GM12874 (cell line): ENCODE measurements at regions not wholly inside any gene's neighbourhood (a gene's known extent, or its start where the extent isn't known, plus 50 kb on each side); places are given as distances from the start of the nearest gene placed in this dataset.

Source experiments
- TF ChIP-seq, protein P1 (sequence below): IDR thresholded peaks from 2 replicates; pipeline ENCODE4 v1.5.1; 2011; ENCODE audit warnings: low read depth, mild to moderate bottlenecking, control low read depth, low read length, moderate library complexity; ENCODE audit not compliant: insufficient read depth

DNA sequence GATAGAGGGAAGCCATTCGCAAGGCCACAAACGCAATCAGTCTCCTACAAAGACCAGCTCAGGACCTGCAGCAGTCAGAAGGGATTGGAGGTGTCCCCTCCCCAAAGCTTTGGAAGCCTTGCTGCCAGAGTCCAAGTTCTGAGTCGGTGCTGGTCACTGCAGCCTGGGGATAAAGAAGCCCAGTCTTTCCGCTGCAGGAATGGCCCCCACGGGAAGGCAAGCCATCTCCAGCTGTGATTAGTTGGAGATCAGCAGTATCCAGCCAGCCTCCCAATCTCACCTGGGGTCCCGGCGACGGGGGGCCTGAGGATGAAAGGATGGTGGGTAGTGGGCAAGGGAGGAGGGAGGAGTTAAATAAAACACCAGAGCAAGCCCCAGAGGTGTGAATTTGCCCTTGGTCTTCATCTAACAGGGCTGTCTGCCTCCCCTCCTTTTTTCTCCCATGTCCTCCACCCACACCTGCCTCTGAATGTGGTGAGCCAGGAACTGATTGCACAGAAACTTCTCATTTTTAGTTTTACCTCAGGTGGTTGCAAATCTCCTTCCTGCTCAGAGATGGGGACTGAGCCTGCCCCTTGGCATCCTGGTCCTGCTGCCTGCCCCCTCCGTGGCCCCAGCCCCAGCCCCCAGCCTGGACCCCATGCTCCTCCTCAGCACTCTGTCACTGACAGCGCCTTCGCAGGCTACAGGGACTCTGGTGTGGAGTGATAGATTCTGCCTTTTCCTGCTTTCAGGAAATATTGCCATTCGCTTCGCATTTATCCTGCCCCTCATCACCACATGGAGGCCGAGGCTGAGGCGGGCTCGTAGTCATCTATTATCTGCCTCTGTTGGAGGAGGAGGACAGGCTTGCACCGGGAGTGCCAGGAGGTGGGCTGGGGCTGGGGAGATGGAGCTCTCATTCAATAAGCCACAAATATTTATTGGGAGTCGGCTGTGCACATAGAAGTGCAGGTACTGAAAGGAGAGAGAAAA, 262.9 kb upstream of the SDK2 start:
- TF ChIP-seq, protein P1, sequence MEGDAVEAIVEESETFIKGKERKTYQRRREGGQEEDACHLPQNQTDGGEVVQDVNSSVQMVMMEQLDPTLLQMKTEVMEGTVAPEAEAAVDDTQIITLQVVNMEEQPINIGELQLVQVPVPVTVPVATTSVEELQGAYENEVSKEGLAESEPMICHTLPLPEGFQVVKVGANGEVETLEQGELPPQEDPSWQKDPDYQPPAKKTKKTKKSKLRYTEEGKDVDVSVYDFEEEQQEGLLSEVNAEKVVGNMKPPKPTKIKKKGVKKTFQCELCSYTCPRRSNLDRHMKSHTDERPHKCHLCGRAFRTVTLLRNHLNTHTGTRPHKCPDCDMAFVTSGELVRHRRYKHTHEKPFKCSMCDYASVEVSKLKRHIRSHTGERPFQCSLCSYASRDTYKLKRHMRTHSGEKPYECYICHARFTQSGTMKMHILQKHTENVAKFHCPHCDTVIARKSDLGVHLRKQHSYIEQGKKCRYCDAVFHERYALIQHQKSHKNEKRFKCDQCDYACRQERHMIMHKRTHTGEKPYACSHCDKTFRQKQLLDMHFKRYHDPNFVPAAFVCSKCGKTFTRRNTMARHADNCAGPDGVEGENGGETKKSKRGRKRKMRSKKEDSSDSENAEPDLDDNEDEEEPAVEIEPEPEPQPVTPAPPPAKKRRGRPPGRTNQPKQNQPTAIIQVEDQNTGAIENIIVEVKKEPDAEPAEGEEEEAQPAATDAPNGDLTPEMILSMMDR: no peak

DNA sequence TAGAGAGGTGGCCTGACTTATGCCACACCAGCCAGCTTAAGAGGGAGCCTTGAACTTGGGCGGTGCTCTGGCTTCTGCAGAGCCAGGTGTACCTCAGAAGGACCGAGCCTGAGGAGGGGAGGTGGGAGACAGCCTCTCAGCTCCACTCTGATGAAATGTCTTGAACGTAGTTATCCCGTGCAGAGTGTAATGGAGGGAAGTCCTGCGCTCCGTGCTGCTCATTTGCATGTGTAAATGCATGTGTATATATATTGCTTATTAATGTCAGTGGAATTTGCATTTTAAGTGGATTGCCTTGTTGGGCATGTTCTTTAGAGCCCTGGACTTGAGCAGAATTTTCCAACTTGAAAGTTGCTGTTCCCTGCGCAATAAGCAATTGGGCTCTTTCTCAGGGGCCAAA, 264.9 kb upstream of the SDK2 start:
- TF ChIP-seq, protein P1: no peak

DNA sequence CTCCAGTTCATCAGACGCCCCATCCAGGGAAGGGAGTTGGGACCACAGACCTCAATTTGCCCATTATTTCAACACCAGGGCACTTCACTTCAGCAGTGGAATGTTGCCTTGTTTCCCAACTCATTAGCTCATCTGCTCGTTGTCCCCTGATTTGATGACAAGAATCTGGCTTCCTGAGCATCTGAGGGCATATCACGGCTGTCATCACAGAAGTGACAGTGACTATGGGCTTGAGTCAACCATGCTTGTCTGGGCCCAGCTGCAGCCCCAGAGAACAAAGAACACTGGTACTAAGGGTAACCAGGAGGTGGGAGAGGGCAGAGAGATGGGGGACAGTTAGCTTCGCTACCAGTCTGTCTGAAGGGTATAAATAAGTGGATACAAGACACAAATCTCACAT, 266.0 kb upstream of the SDK2 start:
- TF ChIP-seq, protein P1: no peak

DNA sequence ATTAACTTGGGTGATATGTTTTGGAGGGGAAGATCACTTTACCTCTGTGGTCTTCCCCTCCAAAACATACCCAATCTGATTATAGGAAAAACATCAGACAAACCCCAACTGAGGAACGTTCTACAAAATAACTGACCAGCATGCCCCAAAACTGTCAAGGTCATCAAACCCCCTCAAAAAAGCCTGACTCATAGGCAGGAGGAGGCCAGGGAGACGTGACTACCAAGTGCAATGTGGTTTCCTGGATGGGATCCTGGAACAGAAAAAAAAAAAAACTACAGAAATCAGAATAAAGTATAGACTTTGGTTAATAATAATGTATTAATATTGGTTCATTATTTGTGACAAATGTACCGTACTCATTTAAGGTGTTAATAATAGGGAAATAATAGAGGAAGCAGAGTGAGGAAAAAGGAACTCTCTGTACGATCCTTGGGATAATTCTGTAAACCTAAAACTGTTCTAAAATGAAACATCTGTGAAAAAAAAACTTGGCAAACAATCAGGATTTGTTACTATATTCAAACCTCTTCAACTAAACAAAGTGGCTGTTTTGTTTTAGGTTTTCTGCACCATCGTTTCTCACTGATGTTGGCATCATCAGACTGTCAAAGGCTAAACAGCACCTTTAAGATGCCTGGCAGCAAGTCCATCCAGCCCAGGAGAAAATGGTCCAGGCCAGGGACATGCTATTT, 266.7 kb upstream of the SDK2 start:
- TF ChIP-seq, protein P1: no peak

DNA sequence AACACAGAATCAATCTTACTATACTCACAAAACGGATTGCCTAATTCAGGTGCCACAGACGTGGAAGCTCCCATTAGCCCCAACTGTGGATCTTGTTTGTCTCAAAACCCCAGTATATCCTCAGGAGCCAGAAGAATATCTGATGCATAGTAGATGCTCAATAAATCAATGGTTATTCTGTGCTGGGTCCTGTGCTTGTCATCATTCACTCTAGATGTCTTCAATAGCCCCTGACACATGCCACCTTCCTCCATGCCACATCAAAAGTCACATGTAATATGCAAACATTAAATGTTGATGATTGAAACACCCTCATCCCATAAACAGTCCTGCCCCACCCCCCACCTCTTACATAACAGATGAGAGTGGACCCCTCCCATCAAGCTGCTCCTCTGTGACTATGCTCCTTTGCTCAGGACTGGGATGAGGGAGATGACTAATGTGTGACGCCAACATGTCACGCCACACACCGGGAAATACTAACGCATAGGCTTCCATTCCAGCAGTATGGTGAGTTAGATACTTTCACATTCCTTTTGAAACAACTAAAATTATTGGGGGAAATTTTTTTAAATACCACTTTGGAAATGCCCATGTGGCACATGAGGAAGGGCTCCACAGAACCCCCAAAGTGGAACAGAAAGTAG, 267.6 kb upstream of the SDK2 start:
- TF ChIP-seq, protein P1: no peak

DNA sequence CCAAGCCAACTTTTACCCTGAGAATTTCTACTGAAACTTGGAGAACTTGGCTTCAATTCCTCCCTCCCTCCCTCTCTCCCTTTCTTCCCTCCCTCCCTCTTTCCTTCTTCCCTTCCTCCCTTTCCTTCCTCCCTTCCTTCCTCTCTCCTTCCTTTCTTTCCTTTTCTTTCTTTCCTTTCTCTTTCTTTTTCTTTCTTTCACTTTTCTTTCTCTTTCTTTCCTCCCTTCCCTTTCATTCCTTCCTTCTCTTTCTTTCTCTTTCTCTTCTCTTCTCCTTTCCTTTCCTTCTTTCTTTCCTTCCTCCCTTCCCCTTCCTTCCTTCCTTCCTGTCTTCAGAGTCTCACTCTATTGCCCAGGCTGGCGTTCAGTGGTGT, 268.1 kb upstream of the SDK2 start:
- TF ChIP-seq, protein P1: no peak
